Activated naive CD4-positive, alpha-beta T cell treated with anti-CD3 and anti-CD28 coated beads for 36 hours (primary cell): ENCODE measurements at regions not wholly inside any gene's neighbourhood (a gene's known extent, or its start where the extent isn't known, plus 50 kb on each side); places are given as distances from the start of the nearest gene placed in this dataset.
"Not testable (repeated sequence)": the region's sequence is repeated elsewhere in the genome, so short reads cannot be mapped to it uniquely, and the experiment has no call there.

Experiments used
- CTCF ChIA-PET: fragments of 350-600 bp; sonication (Branson Sonifier 250); formaldehyde crosslinking; loops from one replicate; lab custom pipeline; 2021; ENCODE audit warnings: antibody characterized with exemption; lab: Charles Lee
- DNase-seq: peaks from one replicate; pipeline ENCODE4 v3.0.0-alpha.2; 2020
- H3K27ac Mint-ChIP-seq: one replicate; pipeline ENCODE4 v1.8.0; 2021; ENCODE audit warnings: mild to moderate bottlenecking, mixed read lengths
- H3K27me3 Mint-ChIP-seq: one replicate; pipeline ENCODE4 v1.8.0; 2021; ENCODE audit warnings: low read depth, mixed read lengths
- H3K36me3 Mint-ChIP-seq: one replicate; pipeline ENCODE4 v1.8.0; 2021; ENCODE audit warnings: low read depth, mixed read lengths
- H3K4me1 Mint-ChIP-seq: one replicate; pipeline ENCODE4 v1.8.0; 2021; ENCODE audit warnings: low read depth, mixed read lengths
- H3K4me3 Mint-ChIP-seq: one replicate; pipeline ENCODE4 v1.8.0; 2021; ENCODE audit warnings: mild to moderate bottlenecking, moderate library complexity, mixed read lengths
- H3K9me3 Mint-ChIP-seq: one replicate; pipeline ENCODE4 v1.8.0; 2021; ENCODE audit warnings: mixed read lengths
- intact Hi-C: fragments of 100-400 bp; cut with micrococcal nuclease; formaldehyde crosslinking; loops from one replicate; pipeline ENCODE4 v1.15.1; 2023

- DNase-seq = no peak
- CTCF ChIA-PET = interaction anchor here (0.6 kb wide), 1 partner anchor 150 kb away, joined by 4 read pairs; no protein-coding TSS in a partner anchor
- no peaks in the 10 kb centered on the region for H3K4me1 Mint-ChIP-seq
- H3K9me3 Mint-ChIP-seq = no peaks in the 10 kb centered on the region
- H3K4me3 Mint-ChIP-seq = no peak overlapping the region
- intact Hi-C loops = loop anchor here (5.0 kb wide), 1 partner anchor 1088 kb away; no protein-coding TSS in a partner anchor
- no peaks in the 10 kb centered on the region for H3K36me3 Mint-ChIP-seq
- H3K27me3 Mint-ChIP-seq = no peaks in the 10 kb centered on the region
- H3K27ac Mint-ChIP-seq = no peak overlapping the region
These were observed 169.5 kb upstream of the HAPLN1 start for GRCh38 chr5:83889971-83890745.

- Mint-ChIP-seq H3K9me3 (no peaks in the 10 kb centered on the region), H3K27me3 (no peaks in the 10 kb centered on the region), H3K4me1 (no peaks in the 10 kb centered on the region), H3K4me3 (no peak overlapping the region), H3K36me3 (no peaks in the 10 kb centered on the region), H3K27ac (no peak overlapping the region)
- DNase-seq = no peak
- intact Hi-C loops = no loop called here
- CTCF ChIA-PET = no interaction called here
These were observed 157.5 kb upstream of the HAPLN1 start for GRCh38 chr5:83877911-83878706.

- Mint-ChIP-seq H3K4me3 (no peak overlapping the region), H3K9me3 (no peaks in the 10 kb centered on the region), H3K27ac (no peak overlapping the region), H3K27me3 (no peaks in the 10 kb centered on the region), H3K36me3 (no peaks in the 10 kb centered on the region), H3K4me1 (no peaks in the 10 kb centered on the region)
- intact Hi-C loops = no loop called here
- CTCF ChIA-PET = no interaction called here
- no peak for DNase-seq
These were observed 151.1 kb upstream of the HAPLN1 start for GRCh38 chr5:83871533-83872395.

GRCh38 chr5:83866181-83866580 lies 145.5 kb upstream of the HAPLN1 start:
- H3K4me3 Mint-ChIP-seq = no peak overlapping the region
- no peak for DNase-seq
- H3K27ac Mint-ChIP-seq = no peak overlapping the region
- CTCF ChIA-PET = no interaction called here
- no peaks in the 10 kb centered on the region for H3K4me1 Mint-ChIP-seq
- H3K36me3 Mint-ChIP-seq = no peaks in the 10 kb centered on the region
- no peaks in the 10 kb centered on the region for H3K9me3 Mint-ChIP-seq
- no peaks in the 10 kb centered on the region for H3K27me3 Mint-ChIP-seq
- intact Hi-C loops = no loop called here

GRCh38 chr5:83865579-83865978 lies 144.9 kb upstream of the HAPLN1 start:
- CTCF ChIA-PET = no interaction called here
- no peak for DNase-seq
- Mint-ChIP-seq H3K36me3 (no peaks in the 10 kb centered on the region), H3K4me3 (no peak overlapping the region), H3K27ac (no peak overlapping the region), H3K4me1 (no peaks in the 10 kb centered on the region), H3K27me3 (no peaks in the 10 kb centered on the region), H3K9me3 (no peaks in the 10 kb centered on the region)
- intact Hi-C loops = no loop called here

GRCh38 chr5:83864652-83865051 lies 144.0 kb upstream of the HAPLN1 start:
- intact Hi-C loops = no loop called here
- Mint-ChIP-seq H3K36me3 (no peaks in the 10 kb centered on the region), H3K27ac (no peak overlapping the region), H3K9me3 (no peaks in the 10 kb centered on the region), H3K27me3 (no peaks in the 10 kb centered on the region), H3K4me3 (no peak overlapping the region), H3K4me1 (no peaks in the 10 kb centered on the region)
- CTCF ChIA-PET = no interaction called here
- DNase-seq = no peak

GRCh38 chr5:83857341-83857740 lies 136.7 kb upstream of the HAPLN1 start:
- DNase-seq = no peak
- CTCF ChIA-PET = no interaction called here
- Mint-ChIP-seq H3K36me3 (no peaks in the 10 kb centered on the region), H3K27ac (no peak overlapping the region), H3K4me3 (no peak overlapping the region), H3K9me3 (no peaks in the 10 kb centered on the region), H3K4me1 (no peaks in the 10 kb centered on the region), H3K27me3 (no peaks in the 10 kb centered on the region)
- intact Hi-C loops = no loop called here

- CTCF ChIA-PET = no interaction called here
- H3K36me3 Mint-ChIP-seq = no peaks in the 10 kb centered on the region
- no peak for DNase-seq
- H3K4me3 Mint-ChIP-seq = no peak overlapping the region
- H3K27ac Mint-ChIP-seq = no peak overlapping the region
- no peaks in the 10 kb centered on the region for H3K27me3 Mint-ChIP-seq
- intact Hi-C loops = no loop called here
- no peaks in the 10 kb centered on the region for H3K9me3 Mint-ChIP-seq
- no peaks in the 10 kb centered on the region for H3K4me1 Mint-ChIP-seq
These were observed 136.2 kb upstream of the HAPLN1 start for GRCh38 chr5:83856881-83857280.

- H3K36me3 Mint-ChIP-seq, H3K27me3 Mint-ChIP-seq, H3K4me3 Mint-ChIP-seq, CTCF ChIA-PET, intact Hi-C loops, H3K27ac Mint-ChIP-seq, H3K4me1 Mint-ChIP-seq, DNase-seq, H3K9me3 Mint-ChIP-seq: not testable (repeated sequence)
These were observed 129.8 kb upstream of the HAPLN1 start for GRCh38 chr5:83850412-83850811.

GRCh38 chr5:83848941-83849340 lies 128.3 kb upstream of the HAPLN1 start:
- no peak overlapping the region for H3K27ac Mint-ChIP-seq

GRCh38 chr5:83846624-83847350 lies 126.1 kb upstream of the HAPLN1 start:
- intact Hi-C loops = no loop called here
- CTCF ChIA-PET = no interaction called here
- no peaks in the 10 kb centered on the region for H3K27me3 Mint-ChIP-seq
- peaks cover 2% of the 10 kb centered on the region for H3K9me3 Mint-ChIP-seq
- H3K4me3 Mint-ChIP-seq = no peak overlapping the region
- H3K4me1 Mint-ChIP-seq = no peaks in the 10 kb centered on the region
- no peak for DNase-seq
- H3K36me3 Mint-ChIP-seq = no peaks in the 10 kb centered on the region
- H3K27ac Mint-ChIP-seq = no peak overlapping the region

More at GRCh38 chr5:83848941-83849340, 128.3 kb upstream of the HAPLN1 start:
- H3K27me3 Mint-ChIP-seq = no peaks in the 10 kb centered on the region
- peaks cover 2% of the 10 kb centered on the region for H3K9me3 Mint-ChIP-seq
- H3K4me1 Mint-ChIP-seq = no peaks in the 10 kb centered on the region
- DNase-seq = no peak
- CTCF ChIA-PET = no interaction called here
- intact Hi-C loops = no loop called here
- no peak overlapping the region for H3K4me3 Mint-ChIP-seq
- H3K36me3 Mint-ChIP-seq = no peaks in the 10 kb centered on the region
